GM12878 (cell line): ENCODE measurements at regions not wholly inside any gene's neighbourhood (a gene's known extent, or its start where the extent isn't known, plus 50 kb on each side); places are given as distances from the start of the nearest gene placed in this dataset.

Experiments
- ATAC-seq: fragments of 200-7000 bp; cut with Tn5 transposase; 3 replicates; pipeline ENCODE4 v1.9.1; 2020; ENCODE audit warnings: mild to moderate bottlenecking, moderate library complexity
- BruUV-seq: library from RNA; stranded (reverse); fragments of 400-500 nt; replicated peaks from 2 replicates; lab custom pipeline; 2021; lab: Mats Ljungman, UMichigan
- CTCF ChIA-PET: fragments of 300-600 bp; sonication (Branson Sonifier 250); formaldehyde crosslinking; extraction: SDS; loops from one replicate; lab custom pipeline; 2021; ENCODE audit warnings: inconsistent platforms; lab: Yijun Ruan, JAX
- POLR2A ChIA-PET: fragments of 350-600 bp; formaldehyde crosslinking; extraction: SDS; loops from one replicate; lab custom pipeline; 2021; ENCODE audit warnings: inconsistent platforms; lab: Charles Lee
- RAD21 ChIA-PET: fragments of 300-600 bp; sonication (Branson Sonifier 250); formaldehyde crosslinking; loops from one replicate; lab custom pipeline; 2023; ENCODE audit warnings: antibody characterized with exemption; ENCODE audit not compliant: unreplicated experiment; lab: Charles Lee
- SMC1A ChIA-PET: fragments of 300-600 bp; sonication (Branson Sonifier 250); formaldehyde crosslinking; loops from one replicate; lab custom pipeline; 2023; ENCODE audit not compliant: unreplicated experiment, uncharacterized antibody; lab: Charles Lee
- DNase-seq: peaks from one replicate; pipeline ENCODE4 v3.0.0-alpha.2; 2011; ENCODE audit warnings: low read depth, low spot score
- FAIRE-seq: peaks from 3 replicates; lab custom pipeline; 2011; peaks lifted over from hg19 to GRCh38; lab: Jason Lieb, UNC
- H2AFZ ChIP-seq: 2 replicates; pipeline ENCODE4 v1.6.0; 2011; ENCODE audit warnings: low read depth, low read length, control low read depth; ENCODE audit not compliant: control insufficient read depth
- H3K27ac ChIP-seq: 2 replicates; pipeline ENCODE4 v1.5.1; 2011; ENCODE audit warnings: control low read depth; ENCODE audit not compliant: control insufficient read depth, insufficient read depth
- H3K27me3 ChIP-seq, 2 experiments: replicated peaks in 1 of 2; 2 replicates each; pipeline versions ENCODE4 v1.6.0 to v1.6.1; 2011; ENCODE audit warnings: low read length in 1 of 2; ENCODE audit not compliant: control insufficient read depth in 2 of 2, insufficient read depth in 2 of 2
- H3K36me3 ChIP-seq, 2 experiments: 2 replicates each; pipeline ENCODE4 v1.5.1; 2011; ENCODE audit warnings: low read length in 1 of 2; ENCODE audit not compliant: control insufficient read depth in 2 of 2, insufficient read depth in 2 of 2
- H3K4me1 ChIP-seq: 2 replicates; pipeline ENCODE4 v1.6.1; 2011; ENCODE audit warnings: mild to moderate bottlenecking, low read length, moderate library complexity, mixed read lengths; ENCODE audit not compliant: control insufficient read depth, insufficient read depth
- H3K4me2 ChIP-seq: 2 replicates; pipeline ENCODE4 v1.6.0; 2011; ENCODE audit warnings: control low read depth; ENCODE audit not compliant: control insufficient read depth, insufficient read depth
- H3K4me3 ChIP-seq: fragments of 200-600 bp; sonication (generic); 2 replicates; pipeline ENCODE4 v1.5.1; 2016
- H3K79me2 ChIP-seq: 2 replicates; pipeline ENCODE4 v1.6.0; 2011; ENCODE audit warnings: low read length; ENCODE audit not compliant: control insufficient read depth, insufficient read depth
- H3K9ac ChIP-seq: 2 replicates; pipeline ENCODE4 v1.8.0; 2011; ENCODE audit warnings: low read length, control low read depth, mixed read lengths; ENCODE audit not compliant: control insufficient read depth, insufficient read depth
- H3K9me3 ChIP-seq: replicated peaks from 3 replicates; pipeline ENCODE4 v1.5.1; 2011; ENCODE audit warnings: mild to moderate bottlenecking, low read length; ENCODE audit not compliant: control insufficient read depth, insufficient read depth
- H4K20me1 ChIP-seq: 2 replicates; pipeline ENCODE4 v1.6.0; 2011; ENCODE audit not compliant: control insufficient read depth, insufficient read depth
- ATF7 ChIP-seq: fragments of 450-650 bp; IDR thresholded peaks from 2 replicates; pipeline ENCODE4 v1.6.1; 2016; ENCODE audit warnings: low read depth, mild to moderate bottlenecking
- CTCF ChIP-seq, 3 experiments: IDR thresholded peaks in 2 of 3; conservative IDR thresholded peaks in 1 of 3; 2 replicates each; pipeline ENCODE4 v1.5.1; 2011; ENCODE audit warnings: low read depth in 3 of 3, low read length in 3 of 3, mild to moderate bottlenecking in 3 of 3, control low read depth in 2 of 3, moderate library complexity in 2 of 3, inconsistent platforms in 1 of 3, mixed read lengths in 1 of 3; ENCODE audit not compliant: control insufficient read depth in 2 of 3, insufficient read depth in 1 of 3; ENCODE audit errors: extremely low read depth in 1 of 3
- EED ChIP-seq: sonication (generic); IDR thresholded peaks from 2 replicates; pipeline ENCODE4 v1.6.1; 2016; ENCODE audit warnings: antibody characterized with exemption, low read depth
- HDAC2 ChIP-seq: fragments of 200-600 bp; sonication (generic); IDR thresholded peaks from 2 replicates; pipeline ENCODE4 v1.6.1; 2017
- IKZF2 ChIP-seq, 2 experiments: fragments of 450-650 bp; IDR thresholded peaks; 2 replicates each; pipeline ENCODE4 v1.6.1; 2017; ENCODE audit warnings: mild to moderate bottlenecking in 2 of 2, moderate library complexity in 2 of 2
- JUNB ChIP-seq: IDR thresholded peaks from 2 replicates; pipeline ENCODE4 v1.6.1; 2016; ENCODE audit warnings: antibody characterized with exemption, mild to moderate bottlenecking
- MEF2B ChIP-seq: fragments of 450-650 bp; IDR thresholded peaks from 2 replicates; pipeline ENCODE4 v1.6.1; 2018; ENCODE audit warnings: mild to moderate bottlenecking, moderate library complexity; ENCODE audit not compliant: partially characterized antibody, poor library complexity, severe bottlenecking
- POLR2A ChIP-seq: IDR thresholded peaks from 2 replicates; pipeline ENCODE4 v1.6.1; 2011; ENCODE audit warnings: low read depth, mild to moderate bottlenecking, low read length
- RELA ChIP-seq: fragments of 450-650 bp; IDR thresholded peaks from 2 replicates; pipeline ENCODE4 v1.8.0; 2014; ENCODE audit warnings: borderline replicate concordance; ENCODE audit not compliant: partially characterized antibody
- RELB ChIP-seq: fragments of 450-650 bp; IDR thresholded peaks from 2 replicates; pipeline ENCODE4 v1.6.1; 2017; ENCODE audit warnings: low read depth, mild to moderate bottlenecking, moderate library complexity
- RUNX3 ChIP-seq: IDR thresholded peaks from 2 replicates; pipeline ENCODE4 v1.6.1; 2012; ENCODE audit warnings: low read length, inconsistent platforms
- WRNIP1 ChIP-seq: IDR thresholded peaks from 2 replicates; pipeline ENCODE4 v1.6.1; 2011; ENCODE audit warnings: low read depth, low read length, improper control_type of control experiment, borderline replicate concordance
- ZNF217 ChIP-seq: fragments of 450-650 bp; IDR thresholded peaks from 2 replicates; pipeline ENCODE4 v1.6.1; 2017; ENCODE audit warnings: antibody characterized with exemption, mild to moderate bottlenecking
- WGBS: methylation state at CpG from one replicate; pipeline ENCODE4 v1.1.6; 2016; ENCODE audit warnings: low lambda C conversion rate; ENCODE audit not compliant: insufficient replicate concordance, insufficient coverage; ENCODE audit errors: missing lambda C conversion rate; 5-methylcytosine and 5-hydroxymethylcytosine counted together
- in situ Hi-C: fragments of 300-500 bp; cut with MboI; formaldehyde crosslinking; loops from 9 replicates; pipeline ENCODE4 v1.14.3; 2018; ENCODE audit warnings: mixed read lengths
- intact Hi-C: fragments of 100-400 bp; cut with micrococcal nuclease; formaldehyde crosslinking; loops from one replicate; pipeline ENCODE4 v1.14.2; 2022; ENCODE audit not compliant: unreplicated experiment

- POLR2A ChIA-PET = interaction anchor here (0.5 to 1.3 kb wide), 5 partner anchors 9 to 709 kb away, joined by 3 to 6 read pairs (median 4); no protein-coding TSS in a partner anchor
- H3K9ac ChIP-seq = no peak overlapping the region
Measured at GRCh38 chr2:64207573-64207972, 63.4 kb upstream of the PELI1 start.

More at GRCh38 chr2:64207573-64207972, 63.4 kb upstream of the PELI1 start:
- Histone ChIP-seq H4K20me1 (no peaks in the 10 kb centered on the region), H2AFZ (no peak overlapping the region; the same call in 1 of the 2 replicates), H3K4me3 (no peak overlapping the region), H3K9me3 (no peaks in the 10 kb centered on the region), H3K79me2 (no peaks in the 10 kb centered on the region; the same call in 1 of the 2 replicates), H3K27me3 (no peaks in the 10 kb centered on the region), H3K27ac (no peak overlapping the region), H3K4me2 (0 out of 2 replicates have a peak overlapping the region, but pooled peaks have one; percentile 15), H3K4me1 (peaks cover 61% of the 10 kb centered on the region), H3K36me3 (no peaks in the 10 kb centered on the region; a peak in 1 of 4 replicates)
- ATAC-seq = peak; percentile 39
- peak; percentile 48 for DNase-seq
- intact Hi-C loops = no loop called here
- ChIA-PET RAD21 (interaction anchor here (0.6 to 6.3 kb wide), 11 partner anchors 9 to 120 kb away, joined by 3 to 93 read pairs (median 6); no protein-coding TSS in a partner anchor), CTCF (interaction anchor here (0.8 to 1.2 kb wide), 3 partner anchors 9 to 88 kb away, joined by 3 to 5 read pairs (median 4); no protein-coding TSS in a partner anchor), SMC1A (interaction anchor here (0.6 to 7.4 kb wide), 10 partner anchors 9 to 120 kb away, joined by 3 to 110 read pairs (median 6); no protein-coding TSS in a partner anchor)
- FAIRE-seq = no peak
- BruUV-seq = no TSS peak
- in situ Hi-C loops = no loop called here
- TF ChIP-seq RELB = peak; percentile 71; the same call in 1 of the 2 replicates
- peak; percentile 72 for TF ChIP-seq RUNX3
- no peak for TF ChIP-seq HDAC2
- peak; percentile 51 for TF ChIP-seq RELA
- 0 out of 2 replicates have a peak, but pooled peaks have one; percentile 23 for TF ChIP-seq EED
- TF ChIP-seq POLR2A = no peak
- TF ChIP-seq MEF2B = peak; percentile 37
- TF ChIP-seq CTCF (IDR thresholded peaks at IDR 0.05 in 2 of 3, conservative IDR thresholded peaks at IDR 0.05 in 1 of 3; ENCODE audit: control insufficient read depth in 2 of 3, extremely low read depth in 1 of 3, insufficient read depth in 1 of 3, low read depth in 3 of 3, low read length in 3 of 3) = no peak
- 0 out of 2 replicates have a peak, but pooled peaks have one; percentile 13 for TF ChIP-seq ZNF217
- TF ChIP-seq IKZF2 (IDR thresholded peaks at IDR 0.05) = 0 out of 4 replicates have a peak, but pooled peaks of 1 of the 2 experiments have one; percentile 25
- TF ChIP-seq WRNIP1 = no peak
- TF ChIP-seq JUNB = peak; percentile 18; the same call in 1 of the 2 replicates
- TF ChIP-seq ATF7 = peak; percentile 73; the same call in 1 of the 2 replicates
- 40% methylated on average over 1 of the region's 1 CpG for WGBS
